ENCODE measurements at regions not wholly inside any gene's neighbourhood (a gene's known extent, or its start where the extent isn't known, plus 50 kb on each side); places are given as distances from the start of the nearest gene placed in this dataset.

DNA sequence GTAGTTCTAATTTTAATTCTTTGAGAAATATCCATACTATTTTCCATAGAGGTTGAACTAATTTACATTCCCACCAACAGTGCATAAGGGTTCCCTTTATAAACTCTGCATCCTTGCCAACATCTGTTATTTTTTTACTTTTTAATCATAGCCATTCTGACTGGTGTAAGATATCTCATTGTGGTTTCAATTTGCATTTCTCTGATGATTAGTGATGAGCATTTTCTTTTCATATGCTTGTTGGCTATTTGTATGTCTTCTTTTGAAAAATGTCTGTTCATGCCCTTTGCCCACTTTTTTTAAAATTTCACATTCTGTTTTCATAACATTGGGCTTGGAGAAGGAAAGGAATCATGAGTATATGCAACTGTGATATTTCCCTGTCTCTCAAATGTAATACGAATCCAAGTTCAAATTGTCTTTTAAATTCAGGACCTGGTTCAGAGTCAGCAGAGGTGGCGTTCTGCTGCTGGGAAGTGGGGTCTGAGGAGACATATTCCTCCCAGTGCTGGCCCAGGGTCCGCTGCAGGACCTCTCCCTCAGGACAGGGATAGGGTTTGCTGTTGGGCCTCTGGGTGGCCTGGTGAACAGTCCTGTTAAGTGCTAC lies 81.2 kb upstream of the ETV6 start:
- H3K27me3 ChIP-seq (ENCODE audit: insufficient read depth in 3 of 3, low read length in 2 of 3): no peaks in the 10 kb centered on the region
- TF ChIP-seq CTCF (IDR thresholded peaks at IDR 0.05): no peak
- H3K4me1 ChIP-seq: no peaks in the 10 kb centered on the region
- ATAC-seq: no peak
- no peak for DNase-seq
- no peaks in the 10 kb centered on the region for H3K9me3 ChIP-seq
- 64 to 76% (median 74%) methylated on average over 3 of the region's 3 CpGs for WGBS, 3 donors
- no peak overlapping the region for H3K4me3 ChIP-seq
- H3K27ac ChIP-seq: no peak overlapping the region
- no peaks in the 10 kb centered on the region for H3K36me3 ChIP-seq (ENCODE audit: insufficient read depth in 1 of 2, low read depth in 1 of 2)
- intact Hi-C loops (cut with DNase I): no loop called here

DNA sequence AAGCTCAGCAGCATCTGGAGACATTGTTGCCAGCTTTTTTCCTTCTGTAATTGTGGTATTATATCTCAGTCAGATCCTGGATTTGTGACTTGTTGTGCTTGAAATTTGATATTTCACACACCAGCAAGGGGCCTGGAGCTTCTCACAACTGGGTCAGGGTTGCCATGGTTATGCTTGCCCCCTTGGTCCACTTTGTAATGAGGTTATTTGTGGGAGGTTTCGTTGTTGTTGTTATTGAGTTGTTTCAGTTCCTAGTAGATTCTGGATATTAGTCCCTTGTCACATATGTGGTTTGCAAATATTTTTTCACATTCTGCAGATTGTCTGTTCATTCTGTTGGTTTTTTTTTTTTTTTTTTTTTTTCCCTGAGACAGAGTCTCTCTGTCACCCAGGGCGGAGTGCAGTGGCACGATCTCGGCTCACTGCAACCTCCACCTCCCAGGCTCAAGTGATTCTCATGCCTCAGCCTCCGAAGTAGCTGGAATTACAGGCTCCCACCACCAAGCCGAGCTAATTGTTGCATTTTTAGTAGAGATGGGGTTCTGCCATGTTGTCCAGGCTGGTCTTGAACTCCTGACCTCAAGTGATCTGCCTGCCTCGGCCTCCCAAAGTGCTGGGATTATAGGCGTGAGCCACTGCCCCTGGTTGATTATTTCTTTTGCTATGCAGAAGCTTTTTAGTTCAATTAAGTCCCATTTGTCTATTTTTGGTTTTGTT lies 80.6 kb upstream of the ETV6 start:
- Histone ChIP-seq H3K9me3 (no peaks in the 10 kb centered on the region), H3K4me1 (no peaks in the 10 kb centered on the region), H3K36me3 (ENCODE audit: insufficient read depth in 1 of 2, low read depth in 1 of 2) (no peaks in the 10 kb centered on the region), H3K4me3 (no peak overlapping the region), H3K27me3 (ENCODE audit: insufficient read depth in 3 of 3, low read length in 2 of 3) (no peaks in the 10 kb centered on the region), H3K27ac (no peak overlapping the region)
- TF ChIP-seq CTCF (IDR thresholded peaks at IDR 0.05): no peak
- ATAC-seq (no peak), DNase-seq (no peak)
- WGBS, 3 donors: 76 to 85% (median 80%) methylated on average over 8 of the region's 8 CpGs
- intact Hi-C loops (cut with DNase I): no loop called here

DNA sequence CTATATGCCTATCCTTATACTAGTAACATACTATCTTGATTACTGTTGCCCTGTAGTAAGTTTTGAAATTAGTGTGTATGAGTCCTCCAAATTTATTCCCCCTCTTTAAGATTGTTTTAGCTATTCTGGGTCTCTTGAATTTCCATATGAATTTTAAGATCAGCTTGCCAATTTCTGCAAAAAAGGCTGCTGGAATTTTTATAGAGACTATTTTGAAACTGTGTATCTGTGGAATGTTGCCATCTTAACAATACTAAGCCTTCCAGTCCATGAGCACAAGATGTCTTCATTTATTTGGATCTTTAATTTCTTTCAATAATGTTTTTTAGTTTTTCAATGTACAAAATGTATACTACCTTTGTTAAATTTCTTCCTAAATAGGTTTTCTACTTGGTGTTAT lies 79.8 kb upstream of the ETV6 start:
- intact Hi-C loops (cut with DNase I): no loop called here
- Histone ChIP-seq H3K27me3 (ENCODE audit: insufficient read depth in 3 of 3, low read length in 2 of 3) (no peaks in the 10 kb centered on the region), H3K4me1 (no peaks in the 10 kb centered on the region), H3K9me3 (no peaks in the 10 kb centered on the region), H3K27ac (no peak overlapping the region), H3K36me3 (ENCODE audit: insufficient read depth in 1 of 2, low read depth in 1 of 2) (no peaks in the 10 kb centered on the region), H3K4me3 (no peak overlapping the region)
- no peak for TF ChIP-seq CTCF (IDR thresholded peaks at IDR 0.05)
- DNase-seq: no peak
- no peak for ATAC-seq

DNA sequence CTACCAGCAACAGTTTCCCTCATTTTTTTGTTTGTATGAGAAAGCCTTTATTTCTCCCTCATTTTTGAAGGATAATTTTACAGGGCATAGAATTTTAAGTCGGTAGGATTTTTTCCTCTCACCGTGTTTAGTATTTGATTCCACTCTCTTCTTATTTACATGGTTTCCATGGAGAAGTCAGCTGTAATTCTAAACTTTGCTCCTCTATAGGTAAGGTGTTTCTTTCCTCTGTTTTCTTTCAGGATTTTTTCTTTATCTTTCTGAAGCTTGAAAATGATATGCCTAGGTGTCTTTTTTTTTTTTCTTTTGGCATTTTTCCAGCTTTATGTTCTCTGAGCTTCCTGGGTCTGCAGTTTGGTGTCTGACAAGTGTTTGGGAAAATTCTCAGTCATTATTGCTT lies 75.6 kb upstream of the ETV6 start:
- Histone ChIP-seq H3K27me3 (ENCODE audit: insufficient read depth in 3 of 3, low read length in 2 of 3) (no peaks in the 10 kb centered on the region), H3K4me3 (no peak overlapping the region), H3K27ac (no peak overlapping the region), H3K4me1 (no peaks in the 10 kb centered on the region), H3K9me3 (no peaks in the 10 kb centered on the region), H3K36me3 (ENCODE audit: insufficient read depth in 1 of 2, low read depth in 1 of 2) (no peaks in the 10 kb centered on the region)
- WGBS, 3 donors: 86 to 88% (median 87%) methylated on average over 2 of the region's 2 CpGs
- intact Hi-C loops (cut with DNase I): no loop called here
- DNase-seq (no peak), ATAC-seq (no peak)
- no peak for TF ChIP-seq CTCF (IDR thresholded peaks at IDR 0.05)

DNA sequence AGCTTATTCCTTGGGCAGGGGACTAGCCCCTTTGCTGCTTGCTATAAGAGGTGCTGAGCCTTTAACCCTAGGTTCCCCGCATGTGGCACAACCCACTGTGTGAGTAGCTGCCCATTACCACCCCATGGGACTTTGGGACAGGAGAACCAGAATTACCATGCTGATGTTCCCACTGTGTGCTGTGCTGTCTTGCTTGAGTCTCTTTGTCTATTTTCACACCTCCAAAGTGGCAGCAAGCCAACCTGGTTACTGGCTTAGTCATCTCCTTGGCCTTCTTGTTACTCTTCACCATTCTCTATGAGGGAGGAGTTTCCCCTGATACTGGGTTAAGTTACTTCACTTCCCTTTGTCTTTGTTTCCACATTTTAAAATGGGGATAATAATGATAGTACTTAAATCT lies 73.4 kb upstream of the ETV6 start:
- TF ChIP-seq CTCF (IDR thresholded peaks at IDR 0.05): no peak
- intact Hi-C loops (cut with DNase I): no loop called here

More for the DNA sequence above, 73.4 kb upstream of the ETV6 start:
- no peaks in the 10 kb centered on the region for H3K27me3 ChIP-seq (ENCODE audit: insufficient read depth in 3 of 3, low read length in 2 of 3)
- ATAC-seq (no peak), DNase-seq (no peak)
- WGBS, 3 donors: 95 to 100% (median 98%) methylated on average over 1 of the region's 1 CpG
- H3K36me3 ChIP-seq (ENCODE audit: insufficient read depth in 1 of 2, low read depth in 1 of 2): no peaks in the 10 kb centered on the region
- H3K27ac ChIP-seq: no peak overlapping the region
- H3K9me3 ChIP-seq: no peaks in the 10 kb centered on the region
- no peaks in the 10 kb centered on the region for H3K4me1 ChIP-seq
- no peak overlapping the region for H3K4me3 ChIP-seq

Measured in psoas muscle (tissue), 7 donors.